IMR-90 (cell line): ENCODE measurements at regions not wholly inside any gene's neighbourhood (a gene's known extent, or its start where the extent isn't known, plus 50 kb on each side); places are given as distances from the start of the nearest gene placed in this dataset.
"Not testable (repeated sequence)": the region's sequence is repeated elsewhere in the genome, so short reads cannot be mapped to it uniquely, and the experiment has no call there.

Experiments used
- ATAC-seq: fragments of 200-7000 bp; cut with Tn5 transposase; 2 replicates; pipeline ENCODE4 v1.9.1; 2020; ENCODE audit warnings: low read depth, mild to moderate bottlenecking, moderate library complexity
- BruUV-seq: library from RNA; stranded (reverse); fragments of 400-500 nt; replicated peaks from 2 replicates; lab custom pipeline; 2021; lab: Mats Ljungman, UMichigan
- CTCF ChIA-PET: fragments of 300-600 bp; formaldehyde crosslinking; extraction: SDS; loops from one replicate; lab custom pipeline; 2021; ENCODE audit warnings: antibody characterized with exemption; lab: Yijun Ruan, JAX
- POLR2A ChIA-PET: fragments of 300-600 bp; sonication (Branson Sonifier 250); formaldehyde crosslinking; loops from one replicate; lab custom pipeline; 2022; ENCODE audit warnings: antibody characterized with exemption; ENCODE audit not compliant: unreplicated experiment; lab: Charles Lee
- DNase-seq: peaks from one replicate; pipeline ENCODE4 v3.0.0; 2013
- H2AFZ ChIP-seq: replicated peaks from 2 replicates; pipeline ENCODE3; 2013; ENCODE audit warnings: low read length, mild to moderate bottlenecking; ENCODE audit not compliant: poor library complexity
- H2AK5ac ChIP-seq: 2 replicates; pipeline ENCODE4 v1.6.1; 2013; ENCODE audit warnings: low read depth, low read length, inconsistent platforms
- H2AK9ac ChIP-seq: replicated peaks from 2 replicates; pipeline ENCODE3; 2013; ENCODE audit warnings: mild to moderate bottlenecking, low read depth, low read length, moderate library complexity; ENCODE audit not compliant: poor library complexity
- H2BK120ac ChIP-seq: 2 replicates; pipeline ENCODE4 v1.6.1; 2013; ENCODE audit warnings: low read depth, low read length, inconsistent platforms
- H2BK15ac ChIP-seq: 3 replicates; pipeline ENCODE4 v1.6.1; 2013; ENCODE audit warnings: low read depth, low read length, inconsistent platforms
- H2BK20ac ChIP-seq: 2 replicates; pipeline ENCODE4 v1.6.1; 2013; ENCODE audit warnings: low read depth, mild to moderate bottlenecking, inconsistent platforms, low read length, moderate library complexity
- H2BK5ac ChIP-seq: 2 replicates; pipeline ENCODE4 v1.6.1; 2013; ENCODE audit warnings: mild to moderate bottlenecking, low read depth, low read length, inconsistent platforms; ENCODE audit not compliant: poor library complexity, severe bottlenecking
- H3K14ac ChIP-seq: replicated peaks from 2 replicates; pipeline ENCODE4 v1.6.1; 2013; ENCODE audit warnings: low read depth, low read length, inconsistent platforms
- H3K18ac ChIP-seq: 2 replicates; pipeline ENCODE4 v1.6.1; 2013; ENCODE audit warnings: low read depth, low read length, control low read depth
- H3K23ac ChIP-seq: 2 replicates; pipeline ENCODE4 v1.6.1; 2013; ENCODE audit warnings: low read depth, low read length, inconsistent platforms
- H3K27ac ChIP-seq: 2 replicates; pipeline ENCODE4 v1.5.1; 2013; ENCODE audit warnings: mild to moderate bottlenecking, control low read depth, low read length; ENCODE audit not compliant: insufficient read depth
- H3K27me3 ChIP-seq: 2 replicates; pipeline ENCODE4 v1.6.1; 2013; ENCODE audit warnings: low read length; ENCODE audit not compliant: control insufficient read depth, insufficient read depth
- H3K36me3 ChIP-seq: 2 replicates; pipeline ENCODE4 v1.6.1; 2013; ENCODE audit warnings: low read length, mixed read lengths; ENCODE audit not compliant: control insufficient read depth, insufficient read depth
- H3K4ac ChIP-seq: 2 replicates; pipeline ENCODE4 v1.6.1; 2013; ENCODE audit warnings: low read depth, low read length, inconsistent platforms
- H3K4me1 ChIP-seq: 2 replicates; pipeline ENCODE4 v1.6.1; 2013; ENCODE audit warnings: low read length, mixed read lengths; ENCODE audit not compliant: control insufficient read depth, insufficient read depth
- H3K4me2 ChIP-seq: 2 replicates; pipeline ENCODE4 v1.6.1; 2013; ENCODE audit warnings: low read depth, mild to moderate bottlenecking, control low read depth, low read length, moderate library complexity
- H3K4me3 ChIP-seq: 2 replicates; pipeline ENCODE4 v1.5.1; 2013; ENCODE audit warnings: low read depth, mild to moderate bottlenecking, control low read depth, low read length, moderate library complexity; ENCODE audit not compliant: insufficient read depth
- H3K56ac ChIP-seq: 2 replicates; pipeline ENCODE4 v1.6.1; 2013; ENCODE audit warnings: low read length, inconsistent platforms; ENCODE audit not compliant: insufficient read depth; ENCODE audit errors: extremely low read depth
- H3K79me1 ChIP-seq, 2 experiments: 2 replicates each; pipeline ENCODE4 v1.6.1; 2013; ENCODE audit warnings: low read length in 2 of 2, inconsistent platforms in 1 of 2, low read depth in 1 of 2
- H3K9ac ChIP-seq: 2 replicates; pipeline ENCODE4 v1.6.1; 2013; ENCODE audit warnings: low read depth, low read length, control low read depth
- H3K9me1 ChIP-seq: 2 replicates; pipeline ENCODE4 v1.6.1; 2013; ENCODE audit warnings: low read length, inconsistent platforms; ENCODE audit not compliant: insufficient read depth
- H3K9me3 ChIP-seq: 2 replicates; pipeline ENCODE4 v1.6.1; 2013; ENCODE audit warnings: low read length; ENCODE audit not compliant: control insufficient read depth, insufficient read depth
- H4K20me1 ChIP-seq: 2 replicates; pipeline ENCODE4 v1.6.1; 2013; ENCODE audit warnings: low read length, inconsistent platforms; ENCODE audit not compliant: insufficient read depth
- H4K5ac ChIP-seq: 2 replicates; pipeline ENCODE4 v1.6.1; 2013; ENCODE audit warnings: mild to moderate bottlenecking, low read depth, low read length, control low read depth
- H4K8ac ChIP-seq, 2 experiments: 2 replicates each; pipeline ENCODE4 v1.6.1; 2013; ENCODE audit warnings: low read depth in 2 of 2, low read length in 2 of 2, control low read depth in 1 of 2, inconsistent platforms in 1 of 2
- H4K91ac ChIP-seq: 2 replicates; pipeline ENCODE4 v1.6.1; 2013; ENCODE audit warnings: low read depth, low read length, inconsistent platforms; ENCODE audit not compliant: insufficient read depth
- WGBS, 2 experiments: methylation state at CpG; one replicate each; pipeline versions ENCODE4 v1.1.5 to v1.1.7; 2013; ENCODE audit warnings: missing lambda C conversion rate in 2 of 2; ENCODE audit not compliant: insufficient read length in 1 of 2; ENCODE audit errors: extremely low coverage in 2 of 2; 5-methylcytosine and 5-hydroxymethylcytosine counted together
- dilution Hi-C: fragments of 300-500 bp; cut with HindIII; formaldehyde crosslinking; loops from one replicate; pipeline ENCODE4 v1.14.3; 2018; ENCODE audit warnings: low sequenced_read_pairs; ENCODE audit not compliant: unreplicated experiment
- in situ Hi-C: fragments of 300-500 bp; cut with MboI; formaldehyde crosslinking; loops from 3 replicates; pipeline ENCODE4 v1.14.3; 2019; ENCODE audit warnings: low sequenced_read_pairs, inconsistent platforms, mixed read lengths
- intact Hi-C: fragments of 100-400 bp; cut with micrococcal nuclease; formaldehyde crosslinking; loops from 2 replicates; pipeline ENCODE4 v1.10.0; 2022

- H3K27ac ChIP-seq, POLR2A ChIA-PET, CTCF ChIA-PET, H2AK5ac ChIP-seq, ATAC-seq, H3K4me2 ChIP-seq, H4K20me1 ChIP-seq, H3K4me1 ChIP-seq, H3K14ac ChIP-seq, H3K4ac ChIP-seq, H3K36me3 ChIP-seq, H3K56ac ChIP-seq, H2BK120ac ChIP-seq, H4K91ac ChIP-seq, in situ Hi-C loops, H2AFZ ChIP-seq, intact Hi-C loops, H3K18ac ChIP-seq, H3K23ac ChIP-seq, H3K27me3 ChIP-seq, H2BK15ac ChIP-seq, H3K9me1 ChIP-seq, H4K8ac ChIP-seq, H3K9ac ChIP-seq, BruUV-seq, H2BK20ac ChIP-seq, H3K4me3 ChIP-seq, H4K5ac ChIP-seq, DNase-seq, dilution Hi-C loops, H3K9me3 ChIP-seq, H2AK9ac ChIP-seq, H2BK5ac ChIP-seq, H3K79me1 ChIP-seq: not testable (repeated sequence)
- WGBS, 2 experiments = no CpG with 5 or more reads among the region's 2 CpGs
These were observed 77.2 kb upstream of the AGAP9 start for GRCh38 chr10:47600604-47601003.

- dilution Hi-C loops, H3K56ac ChIP-seq, CTCF ChIA-PET, H2BK15ac ChIP-seq, POLR2A ChIA-PET, in situ Hi-C loops, H3K4me1 ChIP-seq, H2BK20ac ChIP-seq, H3K18ac ChIP-seq, H2AFZ ChIP-seq, H4K5ac ChIP-seq, intact Hi-C loops, H3K36me3 ChIP-seq, ATAC-seq, H4K91ac ChIP-seq, H3K9ac ChIP-seq, H4K20me1 ChIP-seq, H3K9me1 ChIP-seq, H3K4me2 ChIP-seq, H3K9me3 ChIP-seq, H2AK5ac ChIP-seq, H2AK9ac ChIP-seq, H2BK120ac ChIP-seq, H3K14ac ChIP-seq, H3K4ac ChIP-seq, H3K79me1 ChIP-seq, H3K27ac ChIP-seq, H3K23ac ChIP-seq, DNase-seq, H3K4me3 ChIP-seq, H2BK5ac ChIP-seq, H4K8ac ChIP-seq, BruUV-seq, H3K27me3 ChIP-seq: not testable (repeated sequence)
- WGBS, 2 experiments = no CpG with 5 or more reads among the region's 15 CpGs
These were observed 76.7 kb upstream of the AGAP9 start for GRCh38 chr10:47600127-47600526.
